Retinal pigment epithelial cell (primary cell): ENCODE measurements at regions not wholly inside any gene's neighbourhood (a gene's known extent, or its start where the extent isn't known, plus 50 kb on each side); places are given as distances from the start of the nearest gene placed in this dataset.

ENCODE experiments used
- DNase-seq: peaks from one replicate; pipeline ENCODE4 v3.0.0-alpha.2; 2010; ENCODE audit warnings: low read depth
- H3K4me3 ChIP-seq: 2 replicates; pipeline ENCODE4 v1.5.1; 2011; ENCODE audit warnings: mild to moderate bottlenecking, low read length, control low read depth, moderate library complexity
- TF ChIP-seq, protein P1 (sequence below): conservative IDR thresholded peaks from 2 replicates; pipeline ENCODE4 v1.5.1; 2011; ENCODE audit warnings: low read depth, low read length, control low read depth, inconsistent platforms

DNA sequence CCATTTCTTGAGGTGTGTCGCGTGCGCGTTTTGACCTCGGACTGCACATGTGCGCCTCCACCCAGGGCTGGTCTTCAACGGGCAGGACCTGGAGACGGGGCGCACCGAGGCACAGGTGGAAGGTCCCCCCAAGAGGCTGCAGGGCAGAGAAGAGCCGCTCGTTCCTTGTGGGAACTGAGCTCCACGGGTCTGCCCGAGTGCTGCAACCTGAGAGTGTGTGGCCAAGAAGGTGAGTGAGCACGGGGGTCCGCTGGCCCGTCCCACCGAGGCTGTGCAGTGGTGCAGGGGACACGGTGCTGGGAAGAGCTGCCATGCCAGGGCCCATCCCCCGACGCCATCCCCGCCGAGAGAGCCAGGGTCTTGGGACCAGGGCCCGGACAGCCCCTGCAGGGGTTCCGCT is 268.3 kb downstream of the GALR1 start:
- TF ChIP-seq, protein P1, sequence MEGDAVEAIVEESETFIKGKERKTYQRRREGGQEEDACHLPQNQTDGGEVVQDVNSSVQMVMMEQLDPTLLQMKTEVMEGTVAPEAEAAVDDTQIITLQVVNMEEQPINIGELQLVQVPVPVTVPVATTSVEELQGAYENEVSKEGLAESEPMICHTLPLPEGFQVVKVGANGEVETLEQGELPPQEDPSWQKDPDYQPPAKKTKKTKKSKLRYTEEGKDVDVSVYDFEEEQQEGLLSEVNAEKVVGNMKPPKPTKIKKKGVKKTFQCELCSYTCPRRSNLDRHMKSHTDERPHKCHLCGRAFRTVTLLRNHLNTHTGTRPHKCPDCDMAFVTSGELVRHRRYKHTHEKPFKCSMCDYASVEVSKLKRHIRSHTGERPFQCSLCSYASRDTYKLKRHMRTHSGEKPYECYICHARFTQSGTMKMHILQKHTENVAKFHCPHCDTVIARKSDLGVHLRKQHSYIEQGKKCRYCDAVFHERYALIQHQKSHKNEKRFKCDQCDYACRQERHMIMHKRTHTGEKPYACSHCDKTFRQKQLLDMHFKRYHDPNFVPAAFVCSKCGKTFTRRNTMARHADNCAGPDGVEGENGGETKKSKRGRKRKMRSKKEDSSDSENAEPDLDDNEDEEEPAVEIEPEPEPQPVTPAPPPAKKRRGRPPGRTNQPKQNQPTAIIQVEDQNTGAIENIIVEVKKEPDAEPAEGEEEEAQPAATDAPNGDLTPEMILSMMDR: no peak
- no peak for DNase-seq
- H3K4me3 ChIP-seq: no peak overlapping the region

DNA sequence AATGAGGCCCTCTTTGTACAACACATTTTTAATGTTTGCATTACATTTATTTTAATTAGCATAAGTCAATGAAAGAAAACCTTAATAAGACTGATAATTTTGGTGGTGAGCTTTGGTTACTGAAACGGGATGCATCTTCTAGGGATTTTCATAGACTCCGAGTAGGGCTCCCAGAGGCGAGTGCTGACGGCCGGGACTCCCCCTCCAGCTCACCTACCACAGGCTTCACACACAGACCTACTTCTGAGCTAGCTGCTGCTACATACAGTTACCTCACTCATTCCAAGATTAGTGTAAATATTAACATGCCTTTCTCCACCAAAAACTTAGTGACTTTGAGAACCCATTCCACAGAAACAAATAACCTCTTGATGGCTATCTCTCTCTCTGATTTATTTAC is 271.1 kb downstream of the GALR1 start:
- H3K4me3 ChIP-seq: no peak overlapping the region
- DNase-seq: no peak
- TF ChIP-seq, protein P1: no peak

DNA sequence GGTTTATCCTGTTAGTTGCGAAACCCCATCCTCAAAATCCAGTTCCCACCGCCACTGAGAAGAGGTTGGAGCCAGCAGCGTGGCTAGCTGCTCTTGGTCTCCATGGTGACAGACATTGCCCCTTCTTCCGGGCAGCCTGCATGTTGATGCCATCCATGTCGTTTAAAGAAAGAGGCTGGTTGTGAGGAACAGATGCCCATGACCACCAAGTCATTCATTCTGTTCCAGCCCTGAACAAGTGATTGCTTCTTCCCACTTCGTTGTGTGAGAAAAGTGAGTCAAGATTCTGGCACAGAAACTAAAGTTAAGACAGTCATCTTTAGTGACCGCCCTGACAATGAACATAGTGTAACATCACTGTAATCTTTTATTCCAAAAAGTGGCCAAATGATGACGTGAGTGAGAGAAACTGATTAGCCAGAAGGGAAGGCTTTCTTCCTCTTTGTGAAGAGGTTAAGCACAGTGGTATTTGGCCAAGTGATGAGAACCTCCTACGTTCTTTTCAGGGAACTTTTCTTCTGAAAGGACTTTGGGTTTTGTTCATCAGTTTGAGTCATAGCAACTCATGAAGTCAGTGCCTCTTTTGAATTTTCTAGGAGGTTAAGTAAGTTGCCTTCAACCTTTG is 272.5 kb downstream of the GALR1 start:
- no peak overlapping the region for H3K4me3 ChIP-seq
- TF ChIP-seq, protein P1: no peak
- no peak for DNase-seq

DNA sequence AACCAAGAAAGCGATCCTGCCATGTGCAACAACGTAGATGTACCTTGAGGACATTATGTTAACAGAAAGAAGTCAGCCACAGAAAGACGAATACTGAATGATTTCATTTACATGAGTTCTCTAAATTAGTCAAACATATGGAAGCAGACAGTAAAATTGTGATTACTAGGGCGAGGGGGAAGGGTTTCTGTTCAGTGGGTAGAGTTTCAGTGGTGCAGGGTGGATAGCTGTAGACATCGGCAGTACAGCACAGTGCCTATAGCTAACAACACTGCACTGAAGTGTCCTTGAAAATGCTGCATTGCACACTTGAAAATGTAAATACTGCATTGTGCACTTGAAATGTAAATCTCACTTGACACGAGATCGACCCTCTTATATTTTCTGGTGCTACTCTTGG is 275.3 kb downstream of the GALR1 start:
- no peak for DNase-seq
- no peak overlapping the region for H3K4me3 ChIP-seq
- TF ChIP-seq, protein P1: no peak

DNA sequence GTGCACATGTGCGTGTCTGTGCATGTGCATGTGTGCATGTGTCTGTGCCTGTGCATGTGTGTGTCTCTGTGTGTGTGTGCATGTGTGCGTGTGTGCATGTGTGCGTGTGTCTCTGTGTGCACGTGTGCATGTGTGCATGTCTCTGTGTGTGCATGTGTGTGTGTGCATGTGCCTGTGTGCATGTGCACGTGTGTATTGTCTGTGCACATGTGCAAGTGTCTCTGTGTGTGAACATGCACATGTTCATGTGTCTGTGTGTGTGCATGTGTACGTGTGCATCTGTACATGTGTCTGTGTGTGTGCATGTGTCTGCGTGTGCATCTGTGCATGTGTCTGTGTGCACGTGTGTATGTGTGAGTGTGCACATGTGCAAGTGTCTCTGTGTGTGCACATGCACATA is 277.3 kb downstream of the GALR1 start:
- TF ChIP-seq, protein P1: no peak

DNA sequence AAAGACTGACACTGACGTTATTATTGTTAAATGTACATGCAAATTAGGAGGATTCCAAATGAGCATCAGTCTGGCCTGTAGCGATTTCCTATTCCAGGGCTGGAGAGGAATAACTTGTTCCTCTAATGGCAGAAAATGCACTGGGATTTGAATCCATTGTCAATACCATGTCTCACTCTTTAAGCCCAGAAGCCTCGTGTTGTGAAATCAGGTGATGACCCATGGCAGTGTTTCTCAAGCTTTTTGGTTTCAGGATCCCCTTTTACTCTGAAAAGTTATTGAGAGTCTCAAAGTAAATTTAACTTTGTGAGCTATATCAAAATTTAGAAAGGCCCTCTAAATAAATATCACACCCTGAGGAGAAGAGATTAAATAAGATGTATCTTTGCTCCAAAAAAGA is 279.2 kb downstream of the GALR1 start:
- no peak for DNase-seq
- TF ChIP-seq, protein P1: no peak
- no peak overlapping the region for H3K4me3 ChIP-seq

More for the DNA sequence above, 277.3 kb downstream of the GALR1 start:
- DNase-seq: no peak
- H3K4me3 ChIP-seq: no peak overlapping the region

DNA sequence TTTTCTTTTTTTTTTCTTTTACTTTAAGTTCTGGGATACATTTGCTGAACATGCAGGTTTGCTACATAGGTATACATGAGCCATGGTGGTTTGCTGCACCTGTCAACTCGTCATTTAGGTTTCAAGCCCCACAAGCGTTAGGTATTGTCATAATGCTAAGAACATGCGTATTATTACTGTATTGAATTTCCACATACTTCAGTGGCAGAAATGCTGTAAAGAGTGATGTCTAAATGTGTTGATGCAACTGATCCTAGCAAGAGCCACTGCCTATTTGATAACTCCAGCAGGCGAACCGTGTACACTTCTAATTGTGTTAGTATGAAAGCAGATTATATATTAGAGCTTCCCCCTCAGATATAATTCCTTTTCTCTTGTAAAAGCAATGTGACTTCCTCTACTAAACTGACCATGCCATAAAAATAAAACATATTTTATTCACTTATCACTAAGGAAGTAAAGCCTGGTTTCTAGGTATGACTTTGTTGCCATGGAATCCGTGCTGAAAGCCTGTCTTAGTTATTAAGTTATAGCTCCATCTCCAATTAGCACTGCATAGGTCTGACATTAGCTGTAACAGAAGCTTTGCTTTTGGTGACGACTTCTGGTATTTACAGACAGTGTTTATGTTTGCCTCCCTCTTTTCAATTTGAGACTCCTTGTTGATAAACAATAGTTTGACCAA is 280.0 kb downstream of the GALR1 start:
- TF ChIP-seq, protein P1: no peak
- DNase-seq: no peak

More for the DNA sequence above, 280.0 kb downstream of the GALR1 start:
- H3K4me3 ChIP-seq: no peak overlapping the region
